Inferior parietal cortex (tissue), 1 donor: ENCODE measurements at regions not wholly inside any gene's neighbourhood (a gene's known extent, or its start where the extent isn't known, plus 50 kb on each side); places are given as distances from the start of the nearest gene placed in this dataset.
"Not testable (repeated sequence)": the region's sequence is repeated elsewhere in the genome, so short reads cannot be mapped to it uniquely, and the experiment has no call there.

Experiments
- DNase-seq: peaks from one replicate; pipeline ENCODE4 v3.0.0-alpha.2; 2016; ENCODE audit errors: extremely low spot score

DNA sequence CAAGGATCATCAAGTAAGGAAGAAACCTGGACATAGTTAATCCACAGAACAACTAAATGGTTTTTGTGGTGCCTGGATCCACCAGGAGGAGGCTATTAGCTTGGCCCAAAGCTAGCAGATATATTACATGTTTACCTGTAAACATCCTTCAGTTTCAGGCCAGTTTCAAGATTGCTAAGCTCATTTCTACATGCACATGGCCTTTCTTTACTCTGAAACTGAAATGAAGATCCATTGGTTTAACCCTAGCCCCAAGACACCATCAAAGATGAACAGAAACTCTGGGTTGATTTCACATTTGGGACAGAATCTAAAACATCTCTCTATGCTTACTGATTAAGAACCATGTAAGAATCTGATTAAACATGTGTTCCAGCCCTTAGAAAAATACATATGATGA is 611.8 kb downstream of the TLE1 start:
- no peak for DNase-seq

DNA sequence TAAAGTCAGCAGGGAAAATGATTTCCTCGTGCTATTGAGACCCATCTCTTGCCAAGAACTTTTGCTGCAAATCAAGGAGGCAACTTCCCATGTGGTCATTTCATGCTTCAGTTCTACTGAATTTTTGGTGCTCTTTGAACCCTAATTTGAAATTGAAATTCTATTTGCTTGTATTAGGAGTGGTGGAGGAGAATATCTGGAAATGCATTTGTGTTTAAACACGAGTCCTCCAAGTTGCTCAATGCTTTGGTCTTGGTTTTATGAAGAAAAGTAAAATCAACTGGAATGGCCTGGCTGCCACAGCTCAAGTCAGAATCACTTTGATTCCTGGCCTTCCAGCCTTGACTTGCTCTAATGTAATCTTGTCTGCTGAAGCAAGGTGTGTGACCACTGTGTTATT is 613.2 kb downstream of the TLE1 start:
- no peak for DNase-seq

GRCh38 chr9:81074221-81074620 is 615.1 kb downstream of the TLE1 start:
- no peak for DNase-seq

GRCh38 chr9:81073821-81074220 is 615.5 kb downstream of the TLE1 start:
- DNase-seq, result no peak

DNA sequence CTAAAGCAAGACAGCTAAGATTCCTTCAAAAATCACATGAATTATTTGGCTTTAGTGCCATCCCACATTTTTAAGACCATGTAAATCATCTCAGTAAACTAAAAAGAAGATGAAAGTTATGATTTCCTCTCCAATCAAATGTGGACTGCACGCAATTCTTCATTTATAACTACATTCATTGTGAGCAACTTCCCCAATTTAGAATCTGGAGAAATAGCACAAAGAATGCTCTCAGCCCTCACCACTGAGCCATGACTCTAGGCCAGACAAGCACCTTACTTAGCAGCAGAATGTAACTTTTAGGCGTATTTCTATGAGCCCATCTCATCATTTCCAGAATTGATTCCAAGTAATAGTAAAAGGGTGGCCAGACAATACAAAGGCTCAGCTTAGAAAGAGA is 616.6 kb downstream of the TLE1 start:
- no peak for DNase-seq

DNA sequence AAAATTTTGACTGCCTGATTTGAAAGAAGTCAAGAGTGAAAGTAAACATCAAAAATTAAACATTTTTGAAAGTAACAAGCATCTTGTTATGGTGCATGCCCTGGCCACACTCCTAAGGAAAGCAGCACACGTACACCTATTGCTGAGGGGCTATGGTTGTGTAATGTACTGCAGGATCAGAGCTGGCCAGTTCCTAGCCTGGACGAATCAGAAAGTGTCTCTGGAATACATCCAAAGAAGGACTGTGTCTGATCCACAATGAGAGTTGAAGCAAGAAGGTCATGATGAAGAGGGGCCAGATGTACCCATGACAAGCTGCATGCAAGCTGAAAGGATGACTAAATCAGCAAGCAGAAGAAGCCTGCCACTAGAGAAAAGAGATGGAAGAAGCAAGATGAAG is 618.2 kb downstream of the TLE1 start:
- no peak for DNase-seq

GRCh38 chr9:81070689-81071088 is 618.7 kb downstream of the TLE1 start:
- DNase-seq, result no peak

DNA sequence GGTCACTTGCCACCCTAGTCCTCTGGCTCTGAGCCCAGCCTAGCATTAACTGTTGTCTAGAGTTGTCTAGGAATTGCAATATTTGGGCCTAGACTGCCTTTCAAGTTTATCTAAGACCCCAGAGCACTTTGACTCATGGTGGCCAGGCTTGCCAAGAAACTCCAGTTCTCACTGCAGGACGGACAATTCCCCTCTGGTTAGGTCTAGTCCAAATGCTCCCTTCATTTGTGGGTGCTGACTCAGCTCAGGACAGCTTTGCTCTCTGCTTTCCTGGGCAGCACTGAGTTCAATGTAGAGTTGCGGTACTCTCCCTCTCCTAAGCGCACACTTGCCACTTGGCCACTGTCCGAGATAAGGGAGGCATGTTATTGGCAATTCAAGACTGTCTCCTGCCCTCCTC is 619.4 kb downstream of the TLE1 start:
- no peak for DNase-seq

GRCh38 chr9:81069038-81069795 is 620.1 kb downstream of the TLE1 start:
- no peak for DNase-seq

DNA sequence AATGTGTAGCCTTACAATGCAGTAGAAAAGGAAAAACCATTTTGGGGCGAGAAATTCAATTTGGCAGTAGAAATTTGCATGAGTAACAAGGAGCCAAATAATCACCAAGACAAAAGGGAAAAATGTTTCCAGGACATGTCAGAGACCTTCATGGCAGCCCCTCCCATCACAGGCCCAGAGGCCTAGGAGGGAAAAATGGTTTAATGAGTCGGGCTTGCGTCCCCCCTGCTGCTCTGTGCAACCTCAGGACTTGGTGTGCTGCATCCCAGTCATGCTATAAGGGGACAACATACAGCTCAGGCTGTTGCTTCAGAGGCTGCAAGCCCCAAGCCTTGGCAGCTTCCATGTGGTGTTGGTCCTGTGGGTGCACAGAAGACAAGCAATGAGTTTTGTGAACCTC is 626.4 kb downstream of the TLE1 start:
- not testable (repeated sequence) for DNase-seq

DNA sequence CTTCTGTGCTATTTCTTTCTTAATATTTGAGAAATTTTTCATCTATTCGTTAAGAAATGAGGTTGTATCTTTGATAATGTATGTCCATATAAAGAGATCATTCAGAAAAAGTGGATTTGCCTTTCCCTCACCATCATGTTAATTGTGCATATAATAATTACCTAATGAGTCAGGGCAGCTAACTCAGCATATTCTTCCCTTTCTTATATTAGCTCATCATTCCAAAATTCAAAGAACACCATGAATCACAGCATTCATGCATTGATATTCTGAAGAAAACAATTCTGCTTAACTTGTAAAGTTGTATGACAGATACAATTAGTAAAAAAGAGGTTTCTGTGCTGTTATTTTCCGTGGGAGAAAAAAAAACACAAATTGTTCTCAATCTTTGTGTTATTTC is 630.6 kb downstream of the TLE1 start:
- no peak for DNase-seq

DNA sequence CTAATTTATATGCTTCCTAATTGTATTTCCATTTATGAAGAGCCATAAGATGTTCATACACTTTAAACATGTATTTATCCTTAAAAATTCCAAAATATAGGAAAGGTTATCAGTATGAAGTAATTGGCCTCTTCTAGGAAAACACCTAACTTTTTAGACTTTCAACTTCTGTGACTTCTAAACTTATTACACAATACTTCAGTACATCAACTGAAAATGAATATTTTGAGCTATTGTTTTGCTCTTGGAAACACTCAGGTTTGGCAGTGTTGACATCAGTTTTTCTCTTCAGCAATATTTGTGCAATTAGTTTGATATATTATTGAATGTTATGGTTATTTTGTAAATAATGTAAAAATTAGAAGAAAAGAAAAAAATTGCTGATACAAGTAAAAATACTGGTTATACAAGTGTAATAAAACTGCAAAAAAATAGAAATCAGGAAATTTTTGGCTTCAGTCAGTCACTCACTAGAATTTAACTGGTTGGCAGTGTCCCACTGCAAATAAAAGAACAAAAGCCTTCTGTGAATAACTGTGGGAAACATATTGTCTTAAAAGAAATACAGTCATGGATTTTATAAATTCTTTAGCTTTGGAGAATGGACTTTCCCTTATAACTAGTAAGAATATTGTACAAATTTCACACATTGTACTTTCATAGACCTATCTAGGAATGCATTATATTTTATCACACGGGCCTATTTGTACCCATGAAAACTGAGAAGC is 635.9 kb downstream of the TLE1 start:
- no peak for DNase-seq

GRCh38 chr9:81052846-81053245 is 636.5 kb downstream of the TLE1 start:
- peak; percentile 34 for DNase-seq

DNA sequence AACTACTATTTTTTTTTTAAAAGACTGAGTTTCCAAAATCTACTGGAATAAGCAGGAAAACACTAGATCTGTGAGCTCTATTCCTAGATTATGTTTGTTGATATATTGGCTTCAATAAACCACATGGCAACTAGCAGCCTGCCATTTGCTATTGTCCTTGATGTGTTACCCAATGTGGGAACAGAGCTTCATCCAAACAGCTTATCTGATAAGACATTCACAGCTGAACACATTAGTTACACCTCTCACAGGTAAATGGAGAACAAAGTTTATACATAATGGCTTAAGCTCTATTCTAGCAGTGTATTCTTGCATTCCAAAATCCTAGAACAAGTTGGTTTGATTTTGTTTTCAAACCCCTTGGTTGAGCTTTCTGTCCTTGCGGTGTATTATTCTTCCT is 642.1 kb downstream of the TLE1 start:
- no peak for DNase-seq

- DNase-seq, result no peak
Measured at GRCh38 chr9:81045658-81046057, 643.7 kb downstream of the TLE1 start.

DNA sequence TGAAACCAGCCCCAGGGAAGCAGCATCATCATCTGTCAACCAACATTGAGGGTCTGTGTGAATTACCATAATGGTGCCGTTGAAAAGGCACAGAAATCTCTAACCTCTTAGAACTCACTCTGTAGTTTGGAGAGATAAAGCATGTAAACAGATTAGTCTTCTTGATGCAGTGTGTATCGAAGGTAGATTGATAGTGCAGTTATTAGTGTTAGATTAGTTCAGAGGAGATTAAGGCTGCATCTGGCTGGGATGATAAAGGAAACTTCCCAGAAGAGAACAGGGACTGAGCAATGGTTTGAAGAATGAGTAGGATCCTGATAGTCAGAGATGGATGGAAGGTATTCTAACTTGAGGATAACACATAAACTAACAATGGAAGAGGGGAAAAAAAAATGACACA is 651.5 kb downstream of the TLE1 start:
- no peak for DNase-seq

- DNase-seq, result no peak
Measured at GRCh38 chr9:81035601-81036000, 653.7 kb downstream of the TLE1 start.

GRCh38 chr9:81035171-81035570 is 654.2 kb downstream of the TLE1 start:
- no peak for DNase-seq

- no peak for DNase-seq
Measured at GRCh38 chr9:81032831-81033230, 656.5 kb downstream of the TLE1 start.

GRCh38 chr9:81032030-81032572 is 657.2 kb downstream of the TLE1 start:
- DNase-seq, result no peak

GRCh38 chr9:81031422-81032029 is 657.8 kb downstream of the TLE1 start:
- DNase-seq, result no peak

GRCh38 chr9:81030027-81030426 is 659.3 kb downstream of the TLE1 start:
- DNase-seq, result no peak

DNA sequence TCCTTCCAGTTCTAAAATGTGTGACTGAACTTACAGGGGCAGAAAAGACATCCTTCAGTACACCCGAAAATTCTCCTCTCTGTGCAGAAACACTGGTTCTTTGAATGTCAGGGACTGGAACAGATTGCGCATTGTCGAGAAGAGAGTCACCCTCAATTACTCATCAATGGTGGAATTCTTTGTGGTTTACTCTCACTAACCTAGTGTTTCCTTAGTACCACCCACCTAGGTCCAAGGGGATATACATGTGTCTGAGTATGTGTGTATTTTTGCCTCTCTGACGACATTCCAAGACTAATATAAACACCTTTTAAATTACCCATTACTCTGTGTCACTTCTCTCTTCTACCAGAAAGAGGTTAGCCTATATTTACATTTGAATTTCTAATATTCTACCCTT is 660.8 kb downstream of the TLE1 start:
- DNase-seq, result no peak
